ENCODE measurements at regions not wholly inside any gene's neighbourhood (a gene's known extent, or its start where the extent isn't known, plus 50 kb on each side); places are given as distances from the start of the nearest gene placed in this dataset.

DNA sequence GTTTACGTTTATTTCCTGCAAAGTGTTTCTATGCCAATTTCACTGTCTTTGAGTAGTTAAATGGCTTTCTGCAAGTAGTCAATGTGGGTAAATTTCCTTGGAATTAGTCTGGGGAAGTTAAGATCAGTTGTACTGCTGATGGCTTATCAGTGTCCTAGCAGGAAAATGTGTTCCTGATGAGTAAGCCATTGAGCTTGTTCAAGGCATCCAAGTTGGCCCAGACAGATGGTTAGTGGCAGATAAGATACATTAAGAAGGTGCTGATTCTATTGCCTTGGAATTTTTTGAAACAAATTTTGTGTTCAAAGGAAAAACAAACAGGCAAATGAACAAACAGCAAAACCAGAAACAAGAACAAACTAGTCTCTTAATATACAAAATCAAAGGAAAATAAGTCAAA lies 258.4 kb downstream of the MAP2K6 start (continued):
- no peak for TF ChIP-seq ZNF235 (CRISPR knock-in tag; IDR thresholded peaks at IDR 0.05; ENCODE audit: borderline replicate concordance)
- TF ChIP-seq RCOR2 (CRISPR knock-in tag; IDR thresholded peaks at IDR 0.05) = no peak
- TF ChIP-seq SMARCC2 (IDR thresholded peaks at IDR 0.05) = no peak
- TF ChIP-seq, protein P1, sequence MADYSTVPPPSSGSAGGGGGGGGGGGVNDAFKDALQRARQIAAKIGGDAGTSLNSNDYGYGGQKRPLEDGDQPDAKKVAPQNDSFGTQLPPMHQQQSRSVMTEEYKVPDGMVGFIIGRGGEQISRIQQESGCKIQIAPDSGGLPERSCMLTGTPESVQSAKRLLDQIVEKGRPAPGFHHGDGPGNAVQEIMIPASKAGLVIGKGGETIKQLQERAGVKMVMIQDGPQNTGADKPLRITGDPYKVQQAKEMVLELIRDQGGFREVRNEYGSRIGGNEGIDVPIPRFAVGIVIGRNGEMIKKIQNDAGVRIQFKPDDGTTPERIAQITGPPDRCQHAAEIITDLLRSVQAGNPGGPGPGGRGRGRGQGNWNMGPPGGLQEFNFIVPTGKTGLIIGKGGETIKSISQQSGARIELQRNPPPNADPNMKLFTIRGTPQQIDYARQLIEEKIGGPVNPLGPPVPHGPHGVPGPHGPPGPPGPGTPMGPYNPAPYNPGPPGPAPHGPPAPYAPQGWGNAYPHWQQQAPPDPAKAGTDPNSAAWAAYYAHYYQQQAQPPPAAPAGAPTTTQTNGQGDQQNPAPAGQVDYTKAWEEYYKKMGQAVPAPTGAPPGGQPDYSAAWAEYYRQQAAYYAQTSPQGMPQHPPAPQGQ (CRISPR knock-in tag; IDR thresholded peaks at IDR 0.05; ENCODE audit: borderline replicate concordance) = no peak
- TF ChIP-seq, protein P2, sequence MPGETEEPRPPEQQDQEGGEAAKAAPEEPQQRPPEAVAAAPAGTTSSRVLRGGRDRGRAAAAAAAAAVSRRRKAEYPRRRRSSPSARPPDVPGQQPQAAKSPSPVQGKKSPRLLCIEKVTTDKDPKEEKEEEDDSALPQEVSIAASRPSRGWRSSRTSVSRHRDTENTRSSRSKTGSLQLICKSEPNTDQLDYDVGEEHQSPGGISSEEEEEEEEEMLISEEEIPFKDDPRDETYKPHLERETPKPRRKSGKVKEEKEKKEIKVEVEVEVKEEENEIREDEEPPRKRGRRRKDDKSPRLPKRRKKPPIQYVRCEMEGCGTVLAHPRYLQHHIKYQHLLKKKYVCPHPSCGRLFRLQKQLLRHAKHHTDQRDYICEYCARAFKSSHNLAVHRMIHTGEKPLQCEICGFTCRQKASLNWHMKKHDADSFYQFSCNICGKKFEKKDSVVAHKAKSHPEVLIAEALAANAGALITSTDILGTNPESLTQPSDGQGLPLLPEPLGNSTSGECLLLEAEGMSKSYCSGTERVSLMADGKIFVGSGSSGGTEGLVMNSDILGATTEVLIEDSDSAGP (CRISPR knock-in tag; IDR thresholded peaks at IDR 0.05; ENCODE audit: borderline replicate concordance) = no peak
- TF ChIP-seq ZNF431 (CRISPR knock-in tag; IDR thresholded peaks at IDR 0.05; ENCODE audit: borderline replicate concordance, low read depth) = no peak

DNA sequence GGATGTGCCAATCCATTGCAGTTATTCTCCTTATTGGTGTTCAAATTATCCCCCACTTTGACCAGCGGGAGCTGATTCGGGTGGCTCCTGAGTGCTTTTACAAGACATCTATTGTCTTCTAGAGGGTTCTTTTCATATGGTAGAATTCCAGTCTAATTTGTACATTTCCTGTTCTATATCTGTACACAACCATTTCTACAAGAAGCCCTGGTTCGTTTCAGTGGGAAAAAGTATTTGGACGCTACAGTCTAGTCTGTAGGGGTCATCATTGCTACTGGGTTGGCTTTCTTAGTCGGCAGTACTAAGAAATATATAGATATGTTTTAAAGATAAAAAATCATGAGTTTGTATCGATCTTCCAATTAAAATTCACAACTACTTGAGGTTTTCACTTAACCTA lies 262.6 kb downstream of the MAP2K6 start:
- in situ Hi-C loops (cut with HindIII; ENCODE audit: extremely low pct_ligation_motif_present, low pct_unique_long_range_greater_than_20kb) (no loop called here), intact Hi-C loops (cut with micrococcal nuclease; ENCODE audit: unreplicated experiment) (no loop called here)
- H3K9me3 ChIP-seq (ENCODE audit: low read length) = peaks cover 54% of the 10 kb centered on the region
- ATAC-seq (no peak), FAIRE-seq (no peak), DNase-seq (ENCODE audit: low spot score) (no peak)
- H3K9ac ChIP-seq (ENCODE audit: insufficient read depth, low read depth, low read length) = no peak overlapping the region
- CTCF ChIA-PET (ENCODE audit: low intra/inter-chr PET ratio, low total read pairs) = no interaction called here
- H3K4me3 ChIP-seq (replicated peaks in 1 of 3; ENCODE audit: insufficient read depth in 1 of 3, low read depth in 2 of 3, low read length in 3 of 3) = no peak overlapping the region
- 20% methylated on average over 6 of the region's 6 CpGs for WGBS (ENCODE audit: low lambda C conversion rate)
- H3K4me2 ChIP-seq (ENCODE audit: low read depth, low read length) = no peak overlapping the region
- POLR2A ChIA-PET = no interaction called here
- H3K27ac ChIP-seq (ENCODE audit: extremely low read length, insufficient read depth, low read length) = no peak overlapping the region
- H3K27me3 ChIP-seq (ENCODE audit: control insufficient read depth in 1 of 2, insufficient read depth in 2 of 2, low read length in 2 of 2) = no peaks in the 10 kb centered on the region
- no peaks in the 10 kb centered on the region for H3K36me3 ChIP-seq (replicated peaks in 1 of 2; ENCODE audit: control insufficient read depth in 1 of 2, insufficient read depth in 2 of 2, low read length in 2 of 2)
- H2AFZ ChIP-seq (ENCODE audit: low read length) = no peak overlapping the region
- no peaks in the 10 kb centered on the region for H3K79me2 ChIP-seq (ENCODE audit: insufficient read depth, low read length)
- BruUV-seq (replicated peaks) = no TSS peak
- H4K20me1 ChIP-seq (ENCODE audit: insufficient read depth, low read length) = no peaks in the 10 kb centered on the region
- no peaks in the 10 kb centered on the region for H3K4me1 ChIP-seq (ENCODE audit: insufficient read depth, low read length)
- TF ChIP-seq SP1 (IDR thresholded peaks at IDR 0.05) (no peak), SP1 (CRISPR knock-in tag; IDR thresholded peaks at IDR 0.05) (no peak), HDAC1 (CRISPR knock-in tag; IDR thresholded peaks at IDR 0.05) (no peak), HNRNPLL (IDR thresholded peaks at IDR 0.05; ENCODE audit: low read depth, low read length, poor library complexity, severe bottlenecking) (no peak), ZNF382 (CRISPR knock-in tag; IDR thresholded peaks at IDR 0.05; ENCODE audit: borderline replicate concordance) (no peak), FOXO1 (CRISPR knock-in tag; IDR thresholded peaks at IDR 0.05) (no peak), ELF4 (CRISPR knock-in tag; IDR thresholded peaks at IDR 0.05; ENCODE audit: borderline replicate concordance) (no peak)
- TF ChIP-seq, protein P3, sequence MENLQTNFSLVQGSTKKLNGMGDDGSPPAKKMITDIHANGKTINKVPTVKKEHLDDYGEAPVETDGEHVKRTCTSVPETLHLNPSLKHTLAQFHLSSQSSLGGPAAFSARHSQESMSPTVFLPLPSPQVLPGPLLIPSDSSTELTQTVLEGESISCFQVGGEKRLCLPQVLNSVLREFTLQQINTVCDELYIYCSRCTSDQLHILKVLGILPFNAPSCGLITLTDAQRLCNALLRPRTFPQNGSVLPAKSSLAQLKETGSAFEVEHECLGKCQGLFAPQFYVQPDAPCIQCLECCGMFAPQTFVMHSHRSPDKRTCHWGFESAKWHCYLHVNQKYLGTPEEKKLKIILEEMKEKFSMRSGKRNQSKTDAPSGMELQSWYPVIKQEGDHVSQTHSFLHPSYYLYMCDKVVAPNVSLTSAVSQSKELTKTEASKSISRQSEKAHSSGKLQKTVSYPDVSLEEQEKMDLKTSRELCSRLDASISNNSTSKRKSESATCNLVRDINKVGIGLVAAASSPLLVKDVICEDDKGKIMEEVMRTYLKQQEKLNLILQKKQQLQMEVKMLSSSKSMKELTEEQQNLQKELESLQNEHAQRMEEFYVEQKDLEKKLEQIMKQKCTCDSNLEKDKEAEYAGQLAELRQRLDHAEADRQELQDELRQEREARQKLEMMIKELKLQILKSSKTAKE (CRISPR knock-in tag; IDR thresholded peaks at IDR 0.05; ENCODE audit: borderline replicate concordance) = no peak
- TF ChIP-seq, protein P4, sequence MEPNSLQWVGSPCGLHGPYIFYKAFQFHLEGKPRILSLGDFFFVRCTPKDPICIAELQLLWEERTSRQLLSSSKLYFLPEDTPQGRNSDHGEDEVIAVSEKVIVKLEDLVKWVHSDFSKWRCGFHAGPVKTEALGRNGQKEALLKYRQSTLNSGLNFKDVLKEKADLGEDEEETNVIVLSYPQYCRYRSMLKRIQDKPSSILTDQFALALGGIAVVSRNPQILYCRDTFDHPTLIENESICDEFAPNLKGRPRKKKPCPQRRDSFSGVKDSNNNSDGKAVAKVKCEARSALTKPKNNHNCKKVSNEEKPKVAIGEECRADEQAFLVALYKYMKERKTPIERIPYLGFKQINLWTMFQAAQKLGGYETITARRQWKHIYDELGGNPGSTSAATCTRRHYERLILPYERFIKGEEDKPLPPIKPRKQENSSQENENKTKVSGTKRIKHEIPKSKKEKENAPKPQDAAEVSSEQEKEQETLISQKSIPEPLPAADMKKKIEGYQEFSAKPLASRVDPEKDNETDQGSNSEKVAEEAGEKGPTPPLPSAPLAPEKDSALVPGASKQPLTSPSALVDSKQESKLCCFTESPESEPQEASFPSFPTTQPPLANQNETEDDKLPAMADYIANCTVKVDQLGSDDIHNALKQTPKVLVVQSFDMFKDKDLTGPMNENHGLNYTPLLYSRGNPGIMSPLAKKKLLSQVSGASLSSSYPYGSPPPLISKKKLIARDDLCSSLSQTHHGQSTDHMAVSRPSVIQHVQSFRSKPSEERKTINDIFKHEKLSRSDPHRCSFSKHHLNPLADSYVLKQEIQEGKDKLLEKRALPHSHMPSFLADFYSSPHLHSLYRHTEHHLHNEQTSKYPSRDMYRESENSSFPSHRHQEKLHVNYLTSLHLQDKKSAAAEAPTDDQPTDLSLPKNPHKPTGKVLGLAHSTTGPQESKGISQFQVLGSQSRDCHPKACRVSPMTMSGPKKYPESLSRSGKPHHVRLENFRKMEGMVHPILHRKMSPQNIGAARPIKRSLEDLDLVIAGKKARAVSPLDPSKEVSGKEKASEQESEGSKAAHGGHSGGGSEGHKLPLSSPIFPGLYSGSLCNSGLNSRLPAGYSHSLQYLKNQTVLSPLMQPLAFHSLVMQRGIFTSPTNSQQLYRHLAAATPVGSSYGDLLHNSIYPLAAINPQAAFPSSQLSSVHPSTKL (CRISPR knock-in tag; IDR thresholded peaks at IDR 0.05) = no peak

All from HepG2 (cell line).